Loucy (cell line): ENCODE measurements at regions not wholly inside any gene's neighbourhood (a gene's known extent, or its start where the extent isn't known, plus 50 kb on each side); places are given as distances from the start of the nearest gene placed in this dataset.

ENCODE experiments used
- H2AFZ ChIP-seq: fragments of 200-600 bp; sonication (generic); 2 replicates; pipeline ENCODE4 v1.6.0; 2016; ENCODE audit warnings: antibody characterized with exemption, mild to moderate bottlenecking, low read length, moderate library complexity
- H3F3A ChIP-seq: fragments of 200-600 bp; 2 replicates; pipeline ENCODE4 v1.6.0; 2016; ENCODE audit warnings: antibody characterized with exemption, low read depth, mild to moderate bottlenecking
- H3K27me3 ChIP-seq: fragments of 200-600 bp; sonication (generic); 2 replicates; pipeline ENCODE4 v1.6.1; 2014; ENCODE audit warnings: low read length, mild to moderate bottlenecking; ENCODE audit not compliant: insufficient read depth, poor library complexity, severe bottlenecking
- H3K36me3 ChIP-seq: fragments of 200-600 bp; sonication (generic); 2 replicates; pipeline ENCODE4 v1.6.1; 2016; ENCODE audit warnings: low read length; ENCODE audit not compliant: insufficient read depth
- H3K4me1 ChIP-seq: fragments of 200-600 bp; sonication (generic); 2 replicates; pipeline ENCODE4 v1.5.1; 2014; ENCODE audit warnings: low read length, mild to moderate bottlenecking; ENCODE audit not compliant: insufficient read depth, poor library complexity, severe bottlenecking
- H3K4me2 ChIP-seq: fragments of 200-600 bp; sonication (generic); 2 replicates; pipeline ENCODE4 v1.6.0; 2014; ENCODE audit warnings: antibody characterized with exemption, low read length, low read depth, mild to moderate bottlenecking; ENCODE audit not compliant: poor library complexity, severe bottlenecking
- H3K4me3 ChIP-seq: fragments of 200-600 bp; sonication (generic); 2 replicates; pipeline ENCODE4 v1.5.1; 2014; ENCODE audit warnings: low read length, mild to moderate bottlenecking, mixed read lengths; ENCODE audit not compliant: poor library complexity, severe bottlenecking
- H3K79me2 ChIP-seq: fragments of 200-600 bp; sonication (generic); 2 replicates; pipeline ENCODE4 v1.6.1; 2014; ENCODE audit warnings: low read length; ENCODE audit not compliant: insufficient read depth
- H3K9ac ChIP-seq: fragments of 200-600 bp; sonication (generic); 2 replicates; pipeline ENCODE4 v1.6.0; 2014; ENCODE audit warnings: mild to moderate bottlenecking, low read depth, low read length, moderate library complexity; ENCODE audit not compliant: poor library complexity, severe bottlenecking
- H3K9me2 ChIP-seq: fragments of 200-600 bp; sonication (generic); replicated peaks from 2 replicates; pipeline ENCODE4 v1.6.1; 2016; ENCODE audit warnings: low read depth, low read length, mixed read lengths
- H3K9me3 ChIP-seq: fragments of 200-600 bp; sonication (generic); 2 replicates; pipeline ENCODE4 v1.6.1; 2014; ENCODE audit warnings: mild to moderate bottlenecking, antibody characterized with exemption, low read length, low read depth; ENCODE audit not compliant: insufficient read depth
- H4K20me1 ChIP-seq: fragments of 200-600 bp; sonication (generic); 2 replicates; pipeline ENCODE4 v1.6.0; 2014; ENCODE audit warnings: antibody characterized with exemption, low read length, mild to moderate bottlenecking; ENCODE audit not compliant: insufficient read depth, poor library complexity, severe bottlenecking
- EZH2phosphoT487 ChIP-seq: fragments of 200-600 bp; IDR thresholded peaks from 2 replicates; pipeline ENCODE4 v1.6.1; 2018; ENCODE audit warnings: antibody characterized with exemption, mild to moderate bottlenecking, moderate library complexity, borderline replicate concordance
- TF ChIP-seq, protein P1 (sequence below): fragments of 200-600 bp; sonication (generic); conservative IDR thresholded peaks from 2 replicates; pipeline ENCODE4 v1.5.1; 2014; ENCODE audit warnings: mild to moderate bottlenecking, antibody characterized with exemption, low read length

DNA sequence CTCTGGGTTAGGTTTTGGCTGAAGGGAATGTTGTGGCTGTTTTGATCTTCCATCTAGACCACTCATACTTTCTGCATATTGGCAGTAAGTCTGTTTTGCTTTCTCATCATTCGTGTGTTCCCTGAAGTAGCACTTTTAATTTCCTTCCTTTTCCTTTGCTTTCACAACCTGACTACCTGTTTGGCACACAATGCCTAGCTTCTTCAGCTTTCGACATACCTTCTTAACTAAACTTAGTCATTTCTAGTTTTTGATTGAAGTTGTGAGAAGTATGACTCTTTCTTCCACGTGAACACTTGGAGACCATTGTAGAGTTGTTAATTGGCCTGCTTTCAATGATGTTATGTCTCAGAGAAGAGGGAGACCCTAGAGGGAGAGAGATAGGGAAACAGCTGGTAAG is 123.6 kb upstream of the EPB41L3 start:
- Histone ChIP-seq H3K4me3 (no peak overlapping the region), H3K27me3 (no peaks in the 10 kb centered on the region), H3K9ac (no peak overlapping the region), H3K9me2 (no peaks in the 10 kb centered on the region), H3K36me3 (no peaks in the 10 kb centered on the region), H4K20me1 (no peaks in the 10 kb centered on the region), H3K9me3 (peaks cover 3% of the 10 kb centered on the region; the same call in 1 of the 2 replicates), H3K4me2 (no peak overlapping the region), H3F3A (no peaks in the 10 kb centered on the region), H2AFZ (no peak overlapping the region), H3K4me1 (no peaks in the 10 kb centered on the region), H3K79me2 (no peaks in the 10 kb centered on the region)
- TF ChIP-seq, protein P1, sequence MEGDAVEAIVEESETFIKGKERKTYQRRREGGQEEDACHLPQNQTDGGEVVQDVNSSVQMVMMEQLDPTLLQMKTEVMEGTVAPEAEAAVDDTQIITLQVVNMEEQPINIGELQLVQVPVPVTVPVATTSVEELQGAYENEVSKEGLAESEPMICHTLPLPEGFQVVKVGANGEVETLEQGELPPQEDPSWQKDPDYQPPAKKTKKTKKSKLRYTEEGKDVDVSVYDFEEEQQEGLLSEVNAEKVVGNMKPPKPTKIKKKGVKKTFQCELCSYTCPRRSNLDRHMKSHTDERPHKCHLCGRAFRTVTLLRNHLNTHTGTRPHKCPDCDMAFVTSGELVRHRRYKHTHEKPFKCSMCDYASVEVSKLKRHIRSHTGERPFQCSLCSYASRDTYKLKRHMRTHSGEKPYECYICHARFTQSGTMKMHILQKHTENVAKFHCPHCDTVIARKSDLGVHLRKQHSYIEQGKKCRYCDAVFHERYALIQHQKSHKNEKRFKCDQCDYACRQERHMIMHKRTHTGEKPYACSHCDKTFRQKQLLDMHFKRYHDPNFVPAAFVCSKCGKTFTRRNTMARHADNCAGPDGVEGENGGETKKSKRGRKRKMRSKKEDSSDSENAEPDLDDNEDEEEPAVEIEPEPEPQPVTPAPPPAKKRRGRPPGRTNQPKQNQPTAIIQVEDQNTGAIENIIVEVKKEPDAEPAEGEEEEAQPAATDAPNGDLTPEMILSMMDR = no peak
- no peak for TF ChIP-seq EZH2phosphoT487

DNA sequence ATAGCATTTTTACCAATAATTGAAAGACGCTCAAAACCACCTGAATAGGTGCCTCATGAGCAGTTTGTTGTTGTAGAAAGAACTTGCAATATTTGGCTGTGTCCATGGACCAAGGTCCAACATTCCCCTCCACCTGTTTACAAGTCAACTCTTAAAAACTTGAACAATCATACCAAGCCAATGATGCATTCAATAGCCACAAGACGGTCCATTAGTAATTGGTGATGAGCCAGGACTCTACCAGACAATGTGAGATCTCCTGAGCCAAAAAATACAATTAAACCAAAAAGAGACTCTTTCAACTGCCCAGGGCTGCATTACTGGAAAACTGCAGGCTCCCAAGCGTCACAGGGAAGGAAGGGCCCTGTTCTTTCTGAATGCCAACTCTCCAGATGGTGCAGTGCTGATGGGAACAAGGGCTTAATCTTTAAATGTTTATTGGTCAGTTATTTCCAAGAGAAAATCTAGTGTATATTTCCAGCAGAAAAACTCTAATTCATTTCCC is 118.8 kb upstream of the EPB41L3 start:
- TF ChIP-seq, protein P1 = no peak
- no peak for TF ChIP-seq EZH2phosphoT487
- no peaks in the 10 kb centered on the region for H3K79me2 ChIP-seq

DNA sequence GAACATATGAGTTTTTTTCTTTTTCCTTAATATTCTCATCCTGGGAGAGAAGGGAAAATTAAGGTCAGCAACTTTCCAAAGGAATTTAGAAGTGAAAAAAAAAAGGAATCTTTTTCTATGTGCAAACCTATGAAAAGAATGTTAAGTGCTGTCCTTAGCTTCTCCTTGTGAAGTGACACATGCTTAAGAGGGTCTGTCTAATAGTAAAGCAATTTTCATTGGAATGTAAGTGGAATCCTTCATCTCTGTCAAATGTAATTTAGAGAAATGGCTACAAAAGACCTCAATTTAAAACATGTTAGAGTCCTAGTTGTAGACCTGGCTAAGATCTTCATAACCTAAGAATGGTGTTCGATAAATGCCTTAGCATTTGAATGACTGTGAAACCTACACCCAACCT is 117.4 kb upstream of the EPB41L3 start:
- Histone ChIP-seq H3K9ac (no peak overlapping the region), H3K4me3 (no peak overlapping the region), H3K4me1 (no peaks in the 10 kb centered on the region), H3K79me2 (no peaks in the 10 kb centered on the region), H2AFZ (no peak overlapping the region), H3K27me3 (no peaks in the 10 kb centered on the region), H3F3A (no peaks in the 10 kb centered on the region), H3K9me3 (peaks cover 7% of the 10 kb centered on the region; the same call in 1 of the 2 replicates), H3K9me2 (no peaks in the 10 kb centered on the region), H4K20me1 (no peaks in the 10 kb centered on the region), H3K36me3 (no peaks in the 10 kb centered on the region), H3K4me2 (no peak overlapping the region)
- TF ChIP-seq EZH2phosphoT487 = no peak
- TF ChIP-seq, protein P1 = no peak

More for the DNA sequence above, 118.8 kb upstream of the EPB41L3 start:
- H3K4me2 ChIP-seq = no peak overlapping the region
- no peaks in the 10 kb centered on the region for H3K36me3 ChIP-seq
- no peaks in the 10 kb centered on the region for H3K9me2 ChIP-seq
- H3K4me1 ChIP-seq = no peaks in the 10 kb centered on the region
- H3K27me3 ChIP-seq = no peaks in the 10 kb centered on the region
- H3F3A ChIP-seq = no peaks in the 10 kb centered on the region
- H3K9me3 ChIP-seq = peaks cover 7% of the 10 kb centered on the region; the same call in 1 of the 2 replicates
- H3K9ac ChIP-seq = no peak overlapping the region
- H3K4me3 ChIP-seq = no peak overlapping the region
- no peak overlapping the region for H2AFZ ChIP-seq
- H4K20me1 ChIP-seq = no peaks in the 10 kb centered on the region
